EH (cell line): ENCODE measurements at regions not wholly inside any gene's neighbourhood (a gene's known extent, or its start where the extent isn't known, plus 50 kb on each side); places are given as distances from the start of the nearest gene placed in this dataset.
"Not testable (repeated sequence)": the region's sequence is repeated elsewhere in the genome, so short reads cannot be mapped to it uniquely, and the experiment has no call there.

Experiments
- DNase-seq: peaks from one replicate; pipeline ENCODE4 v3.0.0-alpha.2; 2015; ENCODE audit warnings: low read depth

DNA sequence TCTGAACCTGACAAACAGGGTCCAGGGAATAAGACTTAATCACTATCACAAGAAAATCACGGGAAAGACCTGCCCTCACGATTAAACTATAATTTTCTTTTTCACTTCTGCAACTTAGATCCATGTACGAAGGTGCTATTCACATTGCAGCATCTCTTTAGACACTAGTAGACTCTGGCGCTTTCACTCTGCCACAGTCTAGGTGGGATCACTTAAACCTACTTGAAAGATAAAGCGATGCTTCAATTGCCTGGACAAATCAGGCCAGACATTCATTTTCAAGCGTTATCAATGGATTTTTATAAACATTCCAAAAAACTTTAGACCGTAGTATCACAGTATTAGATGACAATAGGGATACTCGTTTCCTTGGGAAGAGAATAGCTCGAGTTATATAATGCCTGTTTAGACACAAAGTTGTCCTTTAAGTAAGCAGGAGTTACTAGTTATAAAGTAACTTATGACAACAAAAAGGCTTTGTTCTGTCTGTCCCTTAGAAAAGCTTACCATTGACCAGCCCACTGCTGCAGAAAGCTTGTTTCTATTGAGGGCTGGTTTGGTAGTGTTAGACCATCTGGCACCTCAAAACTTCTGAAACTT is 367.3 kb downstream of the UTRN start:
- no peak for DNase-seq

DNA sequence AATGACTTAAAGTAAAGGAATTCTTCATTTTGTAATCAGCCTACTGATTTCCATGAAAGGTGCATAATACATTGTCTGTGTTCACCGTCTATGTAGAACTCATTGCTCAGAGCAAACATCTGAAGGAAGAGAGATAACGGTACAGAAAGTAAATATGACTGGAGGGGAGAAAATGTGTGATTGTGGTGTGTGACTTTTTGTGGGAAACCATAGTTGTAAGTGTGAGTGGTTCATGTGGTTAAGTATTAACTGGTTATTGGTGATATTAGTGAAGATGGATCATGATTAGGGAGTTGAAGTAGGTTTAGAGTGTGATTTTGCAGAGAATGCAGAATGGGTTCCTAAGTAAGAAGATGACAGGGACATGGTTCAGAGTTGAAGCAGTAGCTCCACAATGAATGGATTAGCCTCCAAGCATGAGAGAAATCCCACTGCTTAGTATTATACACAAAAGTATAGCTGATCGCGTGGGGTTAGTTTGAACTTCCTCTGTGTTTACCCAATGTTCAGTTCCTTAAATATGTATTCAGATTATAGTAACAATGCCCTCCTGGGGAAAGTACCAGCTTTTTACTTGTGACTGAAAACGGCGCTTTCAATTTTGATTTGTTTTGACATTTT is 368.9 kb downstream of the UTRN start:
- DNase-seq, result no peak

DNA sequence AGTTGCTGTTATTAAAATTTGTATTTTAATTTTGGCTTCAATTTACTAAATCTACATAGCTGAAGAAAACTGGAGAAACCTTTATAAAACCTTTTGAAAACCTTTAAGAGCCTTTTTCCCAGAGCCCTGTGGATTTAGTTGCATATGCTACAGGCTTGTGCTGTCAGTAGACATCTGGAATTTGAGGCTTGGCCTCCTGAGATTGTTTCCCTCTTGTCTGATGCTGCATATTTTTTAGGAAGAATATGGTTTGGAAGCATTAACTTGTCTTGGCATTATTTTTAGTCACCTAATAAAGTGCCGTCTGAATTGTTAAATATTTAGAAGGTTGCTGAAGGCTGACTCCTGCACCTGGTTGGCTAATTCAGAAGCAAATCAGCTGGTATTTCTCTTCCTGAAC is 369.4 kb downstream of the UTRN start:
- DNase-seq, result no peak

DNA sequence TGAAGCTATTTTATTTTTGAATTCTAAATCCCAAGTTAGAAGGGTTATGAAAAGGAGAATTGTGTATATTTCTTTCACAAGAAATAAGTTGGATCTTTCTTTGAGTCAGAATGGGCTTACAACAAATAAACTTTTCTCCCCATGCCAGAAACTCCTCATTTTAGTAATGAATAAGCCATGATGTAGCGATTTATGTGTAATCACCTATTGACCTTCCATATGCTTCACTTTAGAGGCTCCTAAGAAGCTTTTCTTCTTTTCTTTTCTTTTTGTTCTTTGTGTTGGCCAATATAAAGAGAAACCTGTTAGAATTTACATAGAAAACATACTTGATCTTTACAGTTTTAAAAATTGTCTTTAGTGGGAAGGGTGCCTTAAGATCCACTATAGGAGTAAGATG is 370.2 kb downstream of the UTRN start:
- DNase-seq, result no peak

DNA sequence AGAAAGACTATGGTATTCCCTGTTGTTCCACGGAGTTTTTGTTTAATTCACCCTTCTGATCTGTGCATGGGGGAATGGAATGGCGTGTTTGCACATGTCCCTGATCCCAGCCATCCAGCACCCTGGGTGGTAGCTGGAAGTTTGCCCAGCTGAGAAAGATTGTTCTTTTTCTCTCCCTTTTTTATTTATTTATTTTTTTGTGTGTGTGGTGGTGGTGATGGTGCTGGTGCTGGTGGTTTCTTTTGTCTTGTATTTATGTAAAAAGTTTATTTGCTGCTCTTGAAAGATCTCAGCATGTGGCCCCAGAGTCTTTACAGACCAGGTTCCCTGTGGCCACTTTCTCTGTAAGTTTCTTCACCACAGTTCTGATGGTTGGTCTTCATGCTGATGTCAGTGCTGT is 372.6 kb downstream of the UTRN start:
- peak; percentile 49 for DNase-seq

DNA sequence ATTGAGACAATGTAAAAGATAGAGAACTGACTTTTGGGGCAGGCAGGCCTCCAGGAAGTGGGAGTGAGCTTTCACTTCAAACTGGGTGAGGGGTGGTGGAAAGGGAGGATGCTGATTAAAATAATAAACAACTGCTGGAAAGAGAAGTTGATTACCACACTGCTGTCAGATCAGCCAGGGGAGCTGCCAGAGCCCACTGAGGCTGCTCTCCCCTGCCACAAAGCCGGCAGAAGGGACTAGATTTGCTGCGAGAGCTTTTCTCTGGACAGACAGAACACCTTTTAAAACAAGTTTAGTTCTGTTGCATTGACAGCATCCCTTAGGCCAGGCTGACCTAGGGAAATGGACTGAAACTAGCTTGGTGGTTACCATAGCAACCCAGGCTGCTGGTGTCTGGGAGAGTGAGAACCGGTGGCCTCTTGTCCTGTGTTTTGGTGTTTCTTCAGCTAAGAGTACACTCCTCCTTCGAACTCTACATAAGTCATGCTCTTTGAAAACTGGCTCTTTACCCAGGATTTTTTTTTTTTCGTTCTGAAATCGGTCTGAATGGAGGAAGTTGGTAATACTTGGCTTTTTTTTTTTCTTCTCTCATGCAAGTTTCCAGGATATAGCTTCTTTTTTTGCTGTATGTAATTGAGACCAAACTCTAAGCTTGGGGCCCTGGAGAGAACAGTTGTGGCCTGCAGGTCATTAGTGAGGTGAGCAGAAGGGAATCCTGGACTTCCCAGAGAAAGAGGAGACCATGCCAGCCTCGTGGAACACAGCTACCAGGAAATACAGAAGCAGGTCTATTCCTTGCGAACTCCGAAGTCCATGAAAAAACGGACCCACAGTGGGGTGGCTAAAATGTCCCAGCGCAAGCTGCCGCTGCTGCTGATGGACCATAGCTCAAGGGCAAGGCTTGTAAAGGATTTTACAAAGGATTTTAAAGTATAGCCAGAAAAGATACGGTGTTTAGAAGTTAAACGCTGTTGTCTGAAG is 374.4 kb downstream of the UTRN start:
- peak; percentile 60 for DNase-seq

DNA sequence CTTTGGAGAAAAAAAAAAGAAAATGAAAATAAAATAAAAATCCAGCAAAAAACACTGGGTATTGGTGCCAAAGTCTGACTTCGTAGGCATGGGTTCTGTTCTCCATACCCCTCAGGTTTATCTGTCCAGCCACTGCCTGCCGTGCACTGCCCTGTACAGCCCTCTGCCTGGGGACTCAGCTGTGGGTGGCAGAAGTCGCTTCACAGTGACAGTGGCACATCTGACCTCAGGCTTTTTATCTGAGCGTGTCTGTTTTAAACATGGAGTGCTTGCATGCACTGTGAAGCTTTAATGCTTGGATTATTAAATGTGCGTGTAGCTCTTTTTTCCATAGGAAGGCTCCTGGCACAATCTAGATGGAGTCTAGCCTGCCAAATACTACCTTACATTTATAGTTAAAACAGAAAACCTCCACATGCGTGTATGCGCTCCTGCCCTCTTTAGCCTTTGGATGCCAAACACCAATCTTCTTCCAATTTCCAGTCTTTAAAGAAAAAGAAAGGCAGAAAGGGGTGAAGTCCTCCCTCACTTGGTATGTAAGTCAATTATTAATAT is 375.5 kb downstream of the UTRN start:
- DNase-seq, result no peak

DNA sequence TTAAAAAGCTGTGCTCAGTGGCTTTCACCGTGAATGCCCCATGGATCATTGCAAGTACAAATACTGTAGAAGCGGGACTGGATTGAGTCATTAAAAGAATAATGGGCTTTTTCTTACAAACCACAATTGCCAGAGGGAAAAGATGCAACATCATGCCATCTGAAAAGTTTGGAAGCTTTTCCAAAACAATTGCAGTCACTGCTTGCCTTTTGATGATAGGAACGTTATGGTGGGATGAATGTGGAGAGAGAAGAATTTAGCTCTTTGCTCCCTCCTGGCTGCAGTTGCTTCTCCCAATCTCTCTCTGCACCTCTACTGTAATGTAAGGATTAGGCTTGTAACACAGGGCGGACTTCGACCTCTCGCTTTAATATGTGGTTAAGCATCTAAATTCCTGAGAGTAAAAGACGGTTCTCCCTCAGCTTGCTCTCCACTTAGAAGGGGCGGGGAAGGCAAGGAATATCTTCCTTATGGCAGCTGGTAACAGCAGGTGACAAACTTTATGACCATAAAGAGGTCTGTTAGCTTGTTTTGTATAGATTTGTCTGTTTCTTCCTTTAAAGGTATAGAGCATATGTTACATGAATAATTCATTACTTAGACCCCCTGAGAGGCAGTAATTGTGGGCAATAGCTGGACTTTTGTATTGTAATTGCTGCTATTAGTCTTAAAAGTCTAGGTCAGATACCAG is 376.1 kb downstream of the UTRN start:
- peak; percentile 77 for DNase-seq

DNA sequence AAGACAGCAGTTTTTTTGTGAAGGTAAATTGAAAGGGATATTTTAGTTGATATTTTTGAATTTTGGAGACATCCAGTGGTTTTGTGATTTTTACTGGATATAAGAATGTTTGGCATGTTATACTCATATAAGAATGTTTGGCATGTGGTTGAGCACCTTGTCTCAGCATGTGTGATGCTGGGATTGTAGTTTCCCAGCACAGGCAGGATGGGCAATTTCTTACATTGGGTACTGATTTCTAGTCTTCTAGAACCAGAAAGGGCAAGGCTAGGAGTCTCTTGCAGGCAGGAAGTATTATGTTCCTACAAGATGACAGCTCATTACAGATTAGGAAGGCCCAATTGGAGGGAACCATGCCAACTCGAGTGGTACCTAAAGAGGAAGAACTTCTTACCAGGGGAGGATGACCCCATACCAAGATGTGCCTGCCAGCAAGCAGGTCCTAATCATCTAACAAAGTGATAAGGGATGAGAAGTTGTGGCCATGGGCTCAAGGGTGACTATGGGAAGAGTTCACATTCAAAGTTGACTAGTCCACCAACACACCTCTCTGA is 377.8 kb downstream of the UTRN start:
- peak; percentile 20 for DNase-seq

DNA sequence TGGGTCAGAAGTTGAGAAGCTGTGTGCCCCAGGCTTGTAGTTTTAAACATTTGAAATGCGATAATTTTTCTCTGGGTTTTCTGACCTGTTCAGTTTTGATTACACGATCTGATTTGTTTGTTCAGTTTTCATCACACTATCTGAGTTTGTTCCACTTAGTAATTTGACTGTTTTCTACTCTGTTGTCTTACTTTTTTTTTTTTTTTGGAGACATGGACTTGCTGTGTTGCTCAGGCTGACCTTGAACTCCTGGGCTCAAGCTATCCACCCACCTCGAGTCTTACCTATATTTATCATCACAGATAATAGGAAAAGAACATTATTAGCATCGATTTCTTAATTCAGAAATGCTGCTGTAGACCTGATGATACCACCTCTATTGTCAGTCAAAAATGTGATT is 379.1 kb downstream of the UTRN start:
- DNase-seq, result no peak

DNA sequence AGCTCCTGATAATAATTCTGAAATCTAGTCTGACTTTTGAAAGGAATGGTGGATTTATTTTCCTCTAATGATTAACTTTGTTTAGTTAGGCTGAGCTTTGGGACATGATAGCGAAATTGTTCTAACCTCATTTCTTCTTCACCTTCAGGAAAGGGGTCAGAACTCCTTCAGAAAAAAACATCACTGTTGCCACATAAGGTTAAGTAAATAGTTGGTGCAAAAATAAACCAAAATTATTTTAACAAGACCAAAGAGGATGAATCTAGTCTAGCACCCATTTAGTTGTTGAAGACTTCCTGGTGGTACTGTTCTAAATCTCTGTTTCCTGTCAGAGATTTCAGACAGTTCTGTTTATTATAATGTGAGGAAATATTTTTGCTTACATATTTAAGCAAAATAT is 379.8 kb downstream of the UTRN start:
- DNase-seq, result no peak

DNA sequence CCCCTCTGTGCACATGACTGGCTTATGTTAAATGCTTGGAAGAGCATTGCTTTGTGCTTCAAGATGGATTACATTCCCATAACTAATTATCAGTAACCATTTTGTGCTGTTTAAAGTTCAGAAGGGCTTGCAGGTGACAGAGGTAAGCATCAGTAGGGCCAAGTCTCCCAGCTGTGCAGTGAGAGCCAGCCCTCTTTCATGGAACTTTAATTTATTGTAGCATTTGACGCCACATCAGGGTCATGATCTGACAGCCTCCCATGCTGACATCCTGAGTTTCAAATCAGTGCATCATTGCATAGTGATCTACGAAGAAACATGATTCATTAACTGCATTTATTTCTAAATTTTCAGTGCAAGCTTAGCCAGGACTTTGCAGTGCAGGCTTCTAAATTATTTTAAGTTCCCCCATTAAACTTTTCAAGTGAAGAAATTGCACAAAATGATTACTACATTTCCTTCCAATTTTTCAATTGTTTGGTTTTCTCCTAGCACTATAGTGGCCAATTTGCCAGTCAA is 380.9 kb downstream of the UTRN start:
- DNase-seq, result no peak

DNA sequence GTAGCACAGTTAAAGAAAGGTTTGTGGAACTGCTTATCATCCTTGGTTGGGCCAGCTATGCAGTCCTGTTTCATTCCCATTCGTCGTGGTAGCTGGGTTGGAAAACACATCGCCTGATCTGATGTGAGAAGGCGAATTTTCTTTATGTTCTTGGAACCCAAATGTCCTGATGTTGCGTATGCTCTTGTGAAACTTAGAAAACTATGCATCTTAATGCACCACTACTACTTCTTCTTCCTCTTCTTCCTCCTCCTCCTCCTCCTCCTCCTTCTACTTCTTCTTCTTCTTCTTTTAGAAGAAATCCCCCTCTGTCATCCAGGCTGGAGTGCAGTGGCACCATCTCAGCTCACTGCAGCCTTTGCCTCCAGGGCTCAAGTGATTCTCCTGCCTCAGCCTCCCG is 381.6 kb downstream of the UTRN start:
- no peak for DNase-seq

DNA sequence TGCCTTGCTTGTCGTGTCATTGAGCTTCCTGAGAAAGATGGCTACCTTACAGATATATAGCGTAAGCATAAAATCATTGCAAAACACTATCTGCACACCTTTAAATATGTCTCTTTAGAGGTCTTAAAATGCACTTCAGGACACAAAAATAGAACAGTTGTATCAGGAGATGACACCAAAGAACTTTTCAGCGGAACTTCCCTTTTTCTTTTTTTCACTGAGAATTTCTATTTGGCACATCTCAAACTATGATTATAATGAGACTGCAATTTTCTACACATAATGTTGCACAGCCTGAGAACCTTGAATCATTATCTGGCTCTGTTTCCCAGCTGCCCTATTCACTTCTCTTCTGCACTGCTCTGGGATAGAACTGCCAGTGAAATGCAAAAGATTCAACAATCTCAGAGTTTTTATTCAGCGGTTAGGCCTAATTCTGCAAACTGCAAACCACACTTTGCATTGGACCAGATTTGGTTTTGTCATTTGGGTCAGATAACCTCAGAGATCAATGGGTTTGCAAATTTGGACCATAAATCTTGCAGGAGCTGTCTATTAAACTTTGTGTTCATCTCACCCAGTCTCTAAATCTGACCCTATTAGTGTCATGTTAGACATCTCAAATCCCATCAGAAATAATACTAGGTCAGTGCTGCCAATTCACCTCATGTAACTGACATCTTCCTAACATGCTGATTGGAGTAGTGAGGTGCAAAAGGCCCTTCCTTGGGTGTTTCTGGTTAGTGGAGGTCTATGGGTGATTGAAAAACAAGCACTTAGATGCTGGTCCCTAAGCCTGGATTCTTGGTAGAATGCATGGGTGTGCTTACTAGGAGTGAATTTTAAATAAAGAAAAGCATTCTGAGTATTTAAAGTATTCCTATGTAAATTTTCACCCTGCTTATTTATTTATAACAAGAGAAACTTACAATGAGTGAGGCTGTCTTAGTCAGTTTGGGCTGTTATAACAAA is 382.7 kb downstream of the UTRN start:
- peak; percentile 37 for DNase-seq

DNA sequence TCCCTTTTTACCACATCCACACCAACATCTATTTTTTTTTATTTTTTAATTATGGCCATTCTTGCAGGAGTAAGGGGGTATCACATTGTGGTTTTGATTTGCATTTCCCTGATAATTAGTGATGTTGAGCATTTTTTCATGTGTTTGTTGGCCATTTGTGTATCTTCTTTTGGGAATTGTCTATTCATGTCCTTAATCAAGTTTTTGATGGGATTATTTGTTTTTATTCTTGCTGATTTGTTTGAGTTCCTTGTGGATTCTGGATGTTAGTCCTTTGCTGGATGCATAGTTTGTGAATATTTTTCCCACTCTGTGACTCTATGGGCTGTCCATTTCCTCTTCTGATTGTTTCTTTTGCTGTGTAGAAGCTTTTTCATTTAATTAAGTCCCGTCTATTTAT is 385.1 kb downstream of the UTRN start:
- DNase-seq, result not testable (repeated sequence)

DNA sequence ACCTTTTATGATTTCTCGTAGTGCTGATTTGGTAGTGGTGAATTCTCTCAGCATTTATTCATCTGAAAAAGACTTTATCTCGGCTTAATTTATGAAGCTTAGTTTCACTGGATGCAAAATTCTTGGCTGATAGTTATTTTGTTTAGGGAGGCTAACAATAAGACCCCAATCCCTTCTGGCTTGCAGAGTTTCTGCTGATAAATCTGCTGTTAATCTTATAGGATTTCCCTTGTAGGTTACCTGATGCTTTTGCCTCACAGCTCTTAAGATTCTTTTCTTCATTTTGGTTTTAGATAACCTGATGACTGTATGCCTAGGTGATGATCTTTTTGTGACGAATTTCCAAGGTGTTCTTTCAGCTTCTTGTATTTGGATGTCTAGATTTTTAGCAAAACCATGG is 388.7 kb downstream of the UTRN start:
- no peak for DNase-seq

DNA sequence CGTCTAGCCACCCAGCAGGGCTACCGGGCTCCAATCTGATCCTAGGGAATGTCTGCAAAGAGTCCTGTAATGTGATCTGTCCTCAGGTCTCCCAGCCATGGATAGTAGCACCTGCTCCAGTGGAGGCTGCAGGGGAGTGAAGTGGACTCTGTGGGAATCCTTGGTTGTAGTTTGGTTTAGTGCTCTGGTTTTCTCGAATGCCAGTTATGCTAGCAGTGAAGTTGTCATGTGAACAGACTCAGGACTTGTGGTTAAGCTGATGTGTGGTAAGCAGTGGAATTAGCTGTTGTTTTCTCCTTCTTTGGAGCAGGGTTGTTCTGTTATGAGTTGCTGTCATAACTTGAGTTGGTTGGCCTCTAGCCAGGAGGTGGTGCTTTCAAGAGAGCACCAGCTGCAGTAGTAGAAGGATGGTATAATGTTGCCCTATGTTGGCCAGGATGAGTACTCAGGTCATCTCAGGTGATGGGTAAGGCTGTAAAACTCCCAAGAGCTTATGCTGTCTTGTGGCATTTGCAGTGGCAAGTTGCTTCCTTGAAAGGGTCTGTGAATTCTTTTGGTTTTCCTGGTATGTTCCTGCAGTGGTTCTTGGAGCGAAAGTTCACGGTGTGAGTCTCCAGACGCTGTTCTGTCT is 390.2 kb downstream of the UTRN start:
- DNase-seq, result peak; percentile 53

DNA sequence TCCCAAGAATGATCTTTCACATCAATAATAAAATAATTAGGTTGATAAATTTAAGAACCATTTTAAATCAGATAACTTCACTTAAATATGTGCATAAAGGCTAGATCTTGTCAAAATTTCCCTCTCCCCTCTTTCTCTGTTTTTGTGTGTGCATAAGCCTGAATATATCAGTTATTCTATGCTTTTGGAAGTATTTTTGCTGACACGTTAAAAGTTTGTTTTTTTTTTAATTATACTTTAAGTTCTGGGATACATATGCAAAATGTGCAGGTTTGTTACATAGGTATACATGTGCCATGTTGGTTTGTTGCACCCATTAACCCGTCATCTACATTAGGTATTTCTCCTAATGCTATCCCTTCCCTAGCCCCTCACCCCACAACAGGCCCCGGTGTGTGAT is 391.2 kb downstream of the UTRN start:
- DNase-seq, result not testable (repeated sequence)

DNA sequence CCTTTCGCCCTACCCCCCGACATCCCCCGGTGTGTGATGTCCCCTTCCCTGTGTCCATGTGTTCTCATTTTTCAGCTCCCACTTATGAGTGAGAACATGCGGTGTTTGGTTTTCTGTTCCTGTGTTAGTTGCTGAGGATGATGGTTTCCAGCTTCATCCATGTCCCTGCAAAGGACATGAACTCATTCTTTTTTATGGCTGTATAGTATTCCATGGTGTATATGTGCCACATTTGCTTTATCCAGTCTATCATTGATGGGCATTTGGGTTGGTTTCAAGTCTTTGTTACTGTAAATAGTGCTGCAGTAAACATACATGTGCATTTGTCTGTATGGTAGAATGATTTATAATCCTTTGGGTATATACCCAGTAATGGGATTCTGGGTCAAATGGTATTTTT is 392.1 kb downstream of the UTRN start:
- DNase-seq, result not testable (repeated sequence)

DNA sequence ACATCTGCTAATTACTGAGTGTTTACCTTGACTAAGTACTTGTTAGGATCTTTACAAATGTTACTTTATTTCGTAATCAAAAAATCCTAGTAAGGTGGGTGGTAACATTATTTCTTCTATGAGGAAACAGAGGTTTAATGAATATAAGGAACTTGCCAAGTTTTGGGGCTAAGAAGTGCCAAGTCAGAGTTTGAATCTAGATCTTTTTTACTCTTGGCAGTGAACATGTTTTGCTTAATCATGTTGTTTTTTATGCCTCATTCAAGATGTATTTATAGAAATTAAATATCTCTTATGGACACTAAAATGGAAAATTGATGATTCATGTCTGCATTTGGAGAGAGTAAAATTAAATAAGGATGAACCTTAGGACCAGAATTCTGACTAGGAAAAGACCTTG is 393.7 kb downstream of the UTRN start:
- peak; percentile 72 for DNase-seq
